ENCODE measurements at regions not wholly inside any gene's neighbourhood (a gene's known extent, or its start where the extent isn't known, plus 50 kb on each side); places are given as distances from the start of the nearest gene placed in this dataset.

DNA sequence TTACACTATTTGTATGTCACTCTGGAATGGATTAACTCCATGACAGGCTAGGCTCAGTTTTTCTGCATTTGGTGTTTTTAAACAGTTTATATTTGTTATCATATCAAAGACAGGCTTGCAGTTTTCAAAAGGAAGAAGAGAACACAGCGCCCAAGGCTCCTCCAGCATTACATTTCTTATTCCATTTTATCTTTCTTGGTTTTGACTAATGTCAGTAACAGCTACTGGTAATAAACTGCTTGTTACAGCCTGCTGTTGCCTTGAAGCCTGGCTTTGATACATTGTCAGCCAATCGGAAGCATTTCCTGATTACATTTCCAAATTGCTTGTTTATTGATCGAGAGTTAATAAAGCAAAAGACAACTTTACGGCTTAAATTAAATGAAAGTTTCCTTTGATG, 166.0 kb upstream of the MDFIC start:
- Histone ChIP-seq H3K36me3 (no peaks in the 10 kb centered on the region), H3K9me3 (no peaks in the 10 kb centered on the region), H3K27ac (no peak overlapping the region), H3K4me3 (no peak overlapping the region), H3K27me3 (replicated peaks in 1 of 7) (no peaks in the 10 kb centered on the region), H3K4me1 (no peaks in the 10 kb centered on the region)
- no peak for DNase-seq
- 86 to 96% (median 89%) methylated on average over 4 of the region's 4 CpGs for WGBS, 5 donors
- TF ChIP-seq POLR2AphosphoS5 (IDR thresholded peaks at IDR 0.05) (no peak), POLR2A (IDR thresholded peaks at IDR 0.05) (no peak)
- TF ChIP-seq, protein P1, sequence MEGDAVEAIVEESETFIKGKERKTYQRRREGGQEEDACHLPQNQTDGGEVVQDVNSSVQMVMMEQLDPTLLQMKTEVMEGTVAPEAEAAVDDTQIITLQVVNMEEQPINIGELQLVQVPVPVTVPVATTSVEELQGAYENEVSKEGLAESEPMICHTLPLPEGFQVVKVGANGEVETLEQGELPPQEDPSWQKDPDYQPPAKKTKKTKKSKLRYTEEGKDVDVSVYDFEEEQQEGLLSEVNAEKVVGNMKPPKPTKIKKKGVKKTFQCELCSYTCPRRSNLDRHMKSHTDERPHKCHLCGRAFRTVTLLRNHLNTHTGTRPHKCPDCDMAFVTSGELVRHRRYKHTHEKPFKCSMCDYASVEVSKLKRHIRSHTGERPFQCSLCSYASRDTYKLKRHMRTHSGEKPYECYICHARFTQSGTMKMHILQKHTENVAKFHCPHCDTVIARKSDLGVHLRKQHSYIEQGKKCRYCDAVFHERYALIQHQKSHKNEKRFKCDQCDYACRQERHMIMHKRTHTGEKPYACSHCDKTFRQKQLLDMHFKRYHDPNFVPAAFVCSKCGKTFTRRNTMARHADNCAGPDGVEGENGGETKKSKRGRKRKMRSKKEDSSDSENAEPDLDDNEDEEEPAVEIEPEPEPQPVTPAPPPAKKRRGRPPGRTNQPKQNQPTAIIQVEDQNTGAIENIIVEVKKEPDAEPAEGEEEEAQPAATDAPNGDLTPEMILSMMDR (IDR thresholded peaks at IDR 0.05 in 8 of 11, conservative IDR thresholded peaks at IDR 0.05 in 3 of 11): no peak
- intact Hi-C loops (cut with DNase I; ENCODE audit: low total_unique reads): no loop called here

DNA sequence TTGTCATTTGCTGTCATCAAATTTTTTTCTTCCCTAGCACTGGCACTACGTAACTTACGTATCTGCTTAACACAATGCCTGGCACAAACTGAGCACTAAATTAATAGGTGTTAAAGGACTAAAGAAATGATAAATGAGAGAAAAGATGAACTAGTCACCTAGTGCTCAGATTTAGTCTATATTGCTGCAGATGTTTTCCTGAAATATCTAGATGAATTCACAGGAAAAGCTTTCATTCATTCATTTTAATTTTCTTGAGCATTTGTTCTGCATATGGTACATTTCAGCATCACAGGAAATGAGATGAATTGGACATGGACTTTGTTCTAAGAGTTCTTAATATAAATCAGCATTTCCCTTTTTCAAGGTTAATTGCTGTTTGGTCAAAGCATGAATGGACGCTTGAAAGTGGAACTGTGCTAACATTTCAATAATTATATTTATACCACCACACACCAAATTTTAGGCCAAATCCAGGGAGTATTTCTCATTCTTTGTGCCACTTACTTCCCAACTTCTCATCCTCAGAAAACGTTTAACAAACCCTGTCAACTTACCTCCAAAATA, 163.2 kb upstream of the MDFIC start:
- no peaks in the 10 kb centered on the region for H3K27me3 ChIP-seq (replicated peaks in 1 of 7)
- no peak overlapping the region for H3K27ac ChIP-seq
- TF ChIP-seq, protein P1 (IDR thresholded peaks at IDR 0.05 in 8 of 11, conservative IDR thresholded peaks at IDR 0.05 in 3 of 11): no peak
- no peak for TF ChIP-seq POLR2AphosphoS5 (IDR thresholded peaks at IDR 0.05)
- no peak for TF ChIP-seq POLR2A (IDR thresholded peaks at IDR 0.05)
- intact Hi-C loops (cut with DNase I; ENCODE audit: low total_unique reads): no loop called here
- H3K4me3 ChIP-seq: no peak overlapping the region
- no peaks in the 10 kb centered on the region for H3K36me3 ChIP-seq
- no peaks in the 10 kb centered on the region for H3K9me3 ChIP-seq
- H3K4me1 ChIP-seq: no peaks in the 10 kb centered on the region
- 53 to 69% (median 63%) methylated on average over 4 of the region's 4 CpGs for WGBS, 5 donors
- DNase-seq: no peak

DNA sequence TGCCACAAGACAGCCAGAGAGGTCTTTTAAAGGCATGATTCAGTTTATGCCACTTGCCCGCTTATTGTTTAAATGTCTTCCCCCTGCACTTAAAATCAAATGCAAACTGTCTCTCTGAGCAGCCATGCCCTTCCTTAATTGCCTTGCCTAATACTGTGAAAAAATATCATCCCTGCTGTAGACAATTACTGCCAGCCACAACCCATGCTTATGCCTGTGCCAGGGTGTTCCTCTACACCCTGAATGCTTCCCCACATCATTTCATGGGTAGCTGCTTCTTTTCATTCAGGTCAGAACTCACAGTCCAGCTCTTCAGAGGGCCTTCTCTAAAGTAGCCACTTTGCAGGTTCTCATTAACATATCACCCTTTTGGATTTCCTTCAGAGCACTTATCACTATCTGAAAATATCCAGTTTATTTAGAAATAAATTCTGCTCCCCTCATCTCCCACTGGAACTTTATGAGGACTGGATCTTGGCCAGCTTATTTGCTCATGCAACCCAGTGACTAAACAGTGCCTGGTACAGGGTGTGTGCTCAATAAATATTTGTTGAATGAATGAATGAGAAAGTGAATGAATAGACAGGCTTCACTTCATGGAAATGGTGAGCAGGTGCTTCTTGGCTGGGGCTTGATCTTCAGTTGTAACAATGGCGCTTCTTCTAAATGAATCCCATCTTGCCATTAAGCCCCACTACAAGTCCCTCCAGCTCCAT, 162.4 kb upstream of the MDFIC start:
- H3K4me1 ChIP-seq: no peaks in the 10 kb centered on the region
- intact Hi-C loops (cut with DNase I; ENCODE audit: low total_unique reads): no loop called here
- DNase-seq: no peak
- WGBS, 5 donors: 88 to 93% (median 92%) methylated on average over 2 of the region's 2 CpGs
- no peaks in the 10 kb centered on the region for H3K27me3 ChIP-seq (replicated peaks in 1 of 7)
- H3K27ac ChIP-seq: no peak overlapping the region
- TF ChIP-seq POLR2A (IDR thresholded peaks at IDR 0.05) (no peak), POLR2AphosphoS5 (IDR thresholded peaks at IDR 0.05) (no peak)
- TF ChIP-seq, protein P1 (IDR thresholded peaks at IDR 0.05 in 8 of 11, conservative IDR thresholded peaks at IDR 0.05 in 3 of 11): no peak
- H3K36me3 ChIP-seq: no peaks in the 10 kb centered on the region
- H3K9me3 ChIP-seq: no peaks in the 10 kb centered on the region
- no peak overlapping the region for H3K4me3 ChIP-seq

DNA sequence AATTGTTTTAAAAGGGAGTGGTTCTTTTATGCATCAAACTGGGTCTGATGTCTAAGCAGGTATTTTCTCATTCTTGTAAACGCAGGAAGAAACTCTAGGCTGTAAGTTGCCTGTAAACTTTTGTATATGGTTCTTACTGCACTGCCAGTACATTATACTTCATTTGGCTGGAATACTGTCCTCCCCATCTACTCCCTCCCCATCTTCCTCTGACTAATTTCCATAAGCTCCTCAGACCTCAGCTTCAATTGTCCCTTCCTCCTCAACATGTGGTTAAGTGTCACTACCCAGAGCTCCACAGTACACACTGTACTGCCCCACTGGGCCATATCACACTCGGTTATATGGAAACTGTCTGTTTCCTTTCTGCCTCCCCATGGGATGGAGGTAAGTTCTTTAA, 161.4 kb upstream of the MDFIC start:
- Histone ChIP-seq H3K9me3 (no peaks in the 10 kb centered on the region), H3K27ac (no peak overlapping the region), H3K4me1 (no peaks in the 10 kb centered on the region), H3K36me3 (no peaks in the 10 kb centered on the region), H3K27me3 (replicated peaks in 1 of 7) (no peaks in the 10 kb centered on the region), H3K4me3 (no peak overlapping the region)
- no peak for DNase-seq
- WGBS, 5 donors: 77 to 86% (median 82%) methylated on average over 2 of the region's 2 CpGs
- TF ChIP-seq, protein P1 (IDR thresholded peaks at IDR 0.05 in 8 of 11, conservative IDR thresholded peaks at IDR 0.05 in 3 of 11): no peak
- TF ChIP-seq POLR2AphosphoS5 (IDR thresholded peaks at IDR 0.05) (no peak), POLR2A (IDR thresholded peaks at IDR 0.05) (no peak)
- intact Hi-C loops (cut with DNase I; ENCODE audit: low total_unique reads): no loop called here

Measured in spleen (tissue), 11 donors.